G401 (cell line): ENCODE measurements at regions not wholly inside any gene's neighbourhood (a gene's known extent, or its start where the extent isn't known, plus 50 kb on each side); places are given as distances from the start of the nearest gene placed in this dataset.

ENCODE experiments used
- DNase-seq: peaks from one replicate; pipeline ENCODE4 v3.0.0-alpha.2; 2015; ENCODE audit warnings: low spot score
- in situ Hi-C: cut with HindIII; loops from 2 replicates; pipeline ENCODE4 v1.10.0; 2016; ENCODE audit warnings: low sequenced_read_pairs, mixed read lengths

DNA sequence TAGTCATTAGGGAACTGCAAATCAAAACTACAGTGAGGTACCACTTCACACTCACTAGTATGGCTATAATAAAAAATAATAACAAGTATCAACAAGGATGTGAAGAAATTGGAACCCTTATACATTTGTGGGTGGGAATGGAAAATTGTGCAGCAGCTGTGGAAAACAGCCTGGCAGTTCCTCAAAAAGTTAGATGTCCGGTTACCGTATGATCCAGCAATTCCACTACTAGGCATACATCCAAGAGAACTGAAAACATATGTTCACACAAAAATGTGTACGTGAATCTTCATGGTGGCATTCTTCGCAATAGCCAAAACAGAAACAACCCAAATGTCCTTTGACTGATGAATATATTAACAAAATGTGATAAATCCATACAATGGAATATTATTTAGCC, 187.9 kb upstream of the LYSMD4 start:
- in situ Hi-C loops, result no loop called here

DNA sequence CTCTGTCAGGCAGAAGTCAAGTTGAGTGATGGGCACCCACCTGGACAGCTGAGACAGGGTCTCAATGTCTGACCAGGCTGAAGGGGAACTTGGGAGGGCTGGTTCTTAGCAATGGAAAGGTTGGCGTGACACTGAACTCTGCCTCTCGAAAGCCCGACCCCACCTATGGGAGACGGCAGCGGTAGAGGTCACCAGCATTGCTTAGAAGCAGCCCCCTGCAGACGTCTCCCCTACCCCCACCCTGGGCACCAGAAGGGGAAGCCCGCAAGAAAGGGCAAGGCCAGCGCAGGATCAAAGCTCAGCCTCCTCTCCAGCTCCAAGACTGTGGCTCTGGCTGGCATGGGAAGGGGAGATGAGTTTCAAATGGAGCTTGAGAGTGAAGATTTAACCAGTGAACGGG, 184.8 kb upstream of the LYSMD4 start:
- in situ Hi-C loops, result no loop called here

More for the DNA sequence above, 187.9 kb upstream of the LYSMD4 start:
- no peak for DNase-seq

GRCh38 chr15:99917252-99917651, 184.0 kb upstream of the LYSMD4 start:
- no peak for DNase-seq
- in situ Hi-C loops, result no loop called here

More for the DNA sequence above, 184.8 kb upstream of the LYSMD4 start:
- DNase-seq, result no peak

- no peak for DNase-seq
- in situ Hi-C loops, result no loop called here
These were observed 183.5 kb upstream of the LYSMD4 start for GRCh38 chr15:99916668-99917223.

- DNase-seq, result no peak
- in situ Hi-C loops, result no loop called here
These were observed 181.5 kb upstream of the LYSMD4 start for GRCh38 chr15:99914723-99915122.

DNA sequence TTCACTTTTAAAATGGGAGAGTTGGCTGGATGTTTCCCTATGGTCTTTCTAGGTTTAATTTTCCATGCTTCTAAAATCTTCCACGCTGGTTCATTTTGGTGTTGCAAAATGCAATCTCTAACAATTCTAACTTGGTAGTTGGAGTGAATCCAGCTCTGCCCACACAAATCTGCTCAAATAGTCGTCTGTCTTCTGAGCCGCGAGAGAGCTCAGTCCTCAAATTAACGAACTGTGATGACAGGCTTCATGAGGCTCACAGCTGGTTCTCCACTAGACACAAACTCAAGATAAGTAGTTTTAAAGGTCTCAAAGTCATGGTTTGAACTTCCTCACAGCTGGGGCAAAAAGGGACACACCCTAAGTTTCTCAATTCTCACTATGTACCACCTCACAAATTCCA, 178.6 kb upstream of the LYSMD4 start:
- in situ Hi-C loops, result no loop called here
- no peak for DNase-seq

- in situ Hi-C loops, result no loop called here
- DNase-seq, result peak; percentile 8
These were observed 176.5 kb upstream of the LYSMD4 start for GRCh38 chr15:99909592-99910295.

- in situ Hi-C loops, result no loop called here
- no peak for DNase-seq
These were observed 174.5 kb upstream of the LYSMD4 start for GRCh38 chr15:99907698-99908097.

DNA sequence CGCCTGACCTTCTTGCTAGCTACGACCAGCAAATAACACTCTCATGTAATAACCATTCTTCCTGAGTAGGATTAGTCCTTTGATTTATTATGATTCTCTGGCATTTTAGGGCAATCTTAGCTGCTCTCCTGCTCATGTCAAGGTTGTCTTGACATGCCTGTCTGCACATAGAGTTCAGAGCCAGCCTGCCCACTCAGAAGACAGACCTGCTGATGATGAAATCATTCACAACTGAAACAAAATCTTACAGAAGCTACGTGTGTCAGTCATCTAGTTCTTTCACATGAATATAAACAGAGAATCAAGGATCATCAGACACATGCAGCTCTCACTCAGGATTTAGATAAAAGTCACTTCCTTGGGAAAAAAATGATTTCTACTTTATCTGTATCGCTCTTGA, 173.6 kb upstream of the LYSMD4 start:
- in situ Hi-C loops, result no loop called here
- no peak for DNase-seq

DNA sequence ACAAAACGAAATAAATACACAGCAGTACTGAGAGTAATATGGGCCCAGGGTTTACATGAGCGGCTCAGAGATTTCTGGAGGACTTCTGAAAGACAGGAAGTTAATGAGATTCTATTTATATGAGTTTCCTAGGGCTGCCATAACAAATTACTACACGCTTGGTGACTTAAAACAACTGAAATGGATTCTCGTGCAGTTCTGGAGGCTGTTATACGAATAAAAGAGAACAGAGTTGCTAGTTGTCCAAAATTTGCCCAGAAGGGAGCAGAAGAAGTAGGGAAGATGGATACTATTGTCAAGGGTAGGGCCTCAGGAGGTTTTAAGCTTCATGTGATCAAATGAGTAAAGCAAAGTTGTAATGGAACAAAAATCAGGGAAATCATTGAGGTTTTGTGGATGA, 173.1 kb upstream of the LYSMD4 start:
- in situ Hi-C loops, result no loop called here
- no peak for DNase-seq

GRCh38 chr15:99902248-99902928, 169.2 kb upstream of the LYSMD4 start:
- no peak for DNase-seq
- in situ Hi-C loops, result no loop called here

- in situ Hi-C loops, result no loop called here
- no peak for DNase-seq
These were observed 162.7 kb upstream of the LYSMD4 start for GRCh38 chr15:99895956-99896311.

DNA sequence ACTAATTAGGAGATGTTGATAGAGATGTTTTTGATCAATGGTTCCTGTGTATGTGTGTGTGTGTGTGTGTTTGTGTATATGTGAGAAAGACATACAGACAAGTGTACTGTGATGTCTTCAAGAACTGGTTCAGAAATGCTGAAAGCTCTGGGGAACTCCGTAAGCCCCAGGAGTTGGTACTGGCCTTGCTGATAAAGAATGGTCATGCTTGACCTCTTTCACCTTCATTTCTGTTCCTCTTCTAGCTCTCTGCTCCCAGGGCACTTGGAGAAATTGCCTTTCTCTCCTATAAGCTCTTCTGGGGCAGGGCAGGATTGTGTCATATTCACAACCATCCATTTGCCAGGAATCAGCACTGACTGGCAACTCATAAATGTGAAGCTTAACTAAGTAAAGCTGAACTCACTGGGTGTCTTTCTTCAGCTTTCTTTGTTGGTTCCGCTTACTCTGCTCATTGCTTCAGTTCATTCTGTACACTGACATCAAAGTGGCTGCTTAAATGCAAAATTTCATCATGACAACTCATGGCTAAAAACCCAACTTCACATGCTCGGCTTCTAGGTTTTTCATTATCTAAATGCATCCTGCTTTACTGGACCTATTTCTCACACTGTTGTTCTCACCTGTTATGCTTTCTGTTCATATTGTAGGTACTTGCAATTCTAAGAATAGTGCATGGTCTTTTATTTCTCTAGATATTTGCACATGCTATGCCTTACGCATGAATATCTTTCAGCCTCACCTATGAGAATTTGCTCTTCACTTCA, 162.1 kb upstream of the LYSMD4 start:
- no peak for DNase-seq
- in situ Hi-C loops, result no loop called here

- no peak for DNase-seq
- in situ Hi-C loops, result no loop called here
These were observed 145.6 kb upstream of the LYSMD4 start for GRCh38 chr15:99878835-99879234.

GRCh38 chr15:99873451-99873850, 140.2 kb upstream of the LYSMD4 start:
- in situ Hi-C loops, result no loop called here
- no peak for DNase-seq

- no peak for DNase-seq
- in situ Hi-C loops, result no loop called here
These were observed 130.4 kb upstream of the LYSMD4 start for GRCh38 chr15:99863550-99864198.

GRCh38 chr15:99857836-99858235, 124.6 kb upstream of the LYSMD4 start:
- in situ Hi-C loops, result no loop called here
- no peak for DNase-seq

GRCh38 chr15:99850517-99850916, 117.3 kb upstream of the LYSMD4 start:
- no peak for DNase-seq
- in situ Hi-C loops, result no loop called here

DNA sequence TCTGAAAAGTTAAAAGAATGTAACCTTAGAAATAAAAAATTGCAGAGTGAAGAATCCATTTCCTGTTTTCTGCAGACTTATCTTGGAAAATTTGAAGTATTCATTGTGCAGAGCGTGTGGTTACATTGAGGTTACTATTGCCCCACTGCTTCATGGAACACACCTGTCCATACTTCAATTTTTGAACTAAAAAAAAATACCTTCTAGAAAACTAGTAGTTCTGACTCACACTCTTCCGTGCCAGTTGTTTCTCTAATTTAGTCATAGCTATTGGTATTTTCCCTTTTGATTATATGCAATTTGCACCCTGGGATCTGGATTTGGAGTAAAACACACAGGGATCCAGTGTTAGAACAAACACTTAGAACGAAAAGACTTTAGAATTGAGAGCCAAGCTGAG, 111.8 kb upstream of the LYSMD4 start:
- no peak for DNase-seq
- in situ Hi-C loops, result no loop called here

DNA sequence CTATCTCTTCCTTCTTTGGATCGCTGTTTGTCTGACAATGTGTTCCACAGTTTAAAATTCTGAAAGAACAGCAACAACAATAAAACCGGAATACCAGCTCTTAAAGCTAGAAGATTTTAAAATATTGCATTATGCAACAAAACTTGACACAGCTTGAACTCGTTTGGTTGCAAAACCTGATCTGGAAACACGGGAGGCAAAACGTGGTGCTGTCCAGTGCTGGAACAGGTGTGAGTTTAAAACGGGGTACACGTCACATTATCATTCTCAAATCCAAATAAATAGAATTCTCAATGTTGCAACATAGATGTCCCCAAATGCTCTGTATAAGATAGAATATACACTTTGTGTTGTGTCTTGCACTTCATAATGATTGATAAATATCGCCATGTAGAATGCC, 110.9 kb upstream of the LYSMD4 start:
- in situ Hi-C loops, result no loop called here
- DNase-seq, result no peak
